HL-60 (cell line): ENCODE measurements at regions not wholly inside any gene's neighbourhood (a gene's known extent, or its start where the extent isn't known, plus 50 kb on each side); places are given as distances from the start of the nearest gene placed in this dataset.

ENCODE experiments used
- DNase-seq, 2 experiments: peaks; one replicate each; pipeline ENCODE4 v3.0.0-alpha.2; 2010 to 2020; ENCODE audit warnings: low read depth in 1 of 2, low spot score in 1 of 2
- H3K27ac ChIP-seq: fragments of 250-450 bp; sonication (Bioruptor Pico); replicated peaks from 2 replicates; pipeline ENCODE4 v1.5.1; 2020; ENCODE audit warnings: mild to moderate bottlenecking, moderate library complexity
- H3K27me3 ChIP-seq: fragments of 250-450 bp; sonication (Bioruptor Pico); 2 replicates; pipeline ENCODE4 v1.5.1; 2021; ENCODE audit warnings: mild to moderate bottlenecking, moderate library complexity; ENCODE audit not compliant: insufficient read depth, poor library complexity, severe bottlenecking
- H3K4me3 ChIP-seq: replicated peaks from 2 replicates; pipeline ENCODE4 v1.5.1; 2011; ENCODE audit warnings: mild to moderate bottlenecking, control low read depth, low read length; ENCODE audit not compliant: insufficient read depth
- GABPA ChIP-seq: IDR thresholded peaks from 2 replicates; pipeline ENCODE4 v1.6.1; 2012; ENCODE audit warnings: low read depth
- POLR2AphosphoS5 ChIP-seq: IDR thresholded peaks from 2 replicates; pipeline ENCODE4 v1.6.1; 2012; ENCODE audit warnings: low read depth
- SPI1 ChIP-seq: IDR thresholded peaks from 2 replicates; pipeline ENCODE4 v1.6.1; 2012; ENCODE audit warnings: low read depth, mild to moderate bottlenecking, borderline replicate concordance
- TF ChIP-seq, protein P1 (sequence below): IDR thresholded peaks from 2 replicates; pipeline ENCODE4 v1.6.1; 2012; ENCODE audit warnings: low read depth; ENCODE audit not compliant: insufficient replicate concordance
- TF ChIP-seq, protein P2 (sequence below): IDR thresholded peaks from one replicate; pipeline ENCODE4 v1.5.1; 2011; ENCODE audit warnings: low read length, control low read depth, inconsistent platforms; ENCODE audit not compliant: insufficient read depth

DNA sequence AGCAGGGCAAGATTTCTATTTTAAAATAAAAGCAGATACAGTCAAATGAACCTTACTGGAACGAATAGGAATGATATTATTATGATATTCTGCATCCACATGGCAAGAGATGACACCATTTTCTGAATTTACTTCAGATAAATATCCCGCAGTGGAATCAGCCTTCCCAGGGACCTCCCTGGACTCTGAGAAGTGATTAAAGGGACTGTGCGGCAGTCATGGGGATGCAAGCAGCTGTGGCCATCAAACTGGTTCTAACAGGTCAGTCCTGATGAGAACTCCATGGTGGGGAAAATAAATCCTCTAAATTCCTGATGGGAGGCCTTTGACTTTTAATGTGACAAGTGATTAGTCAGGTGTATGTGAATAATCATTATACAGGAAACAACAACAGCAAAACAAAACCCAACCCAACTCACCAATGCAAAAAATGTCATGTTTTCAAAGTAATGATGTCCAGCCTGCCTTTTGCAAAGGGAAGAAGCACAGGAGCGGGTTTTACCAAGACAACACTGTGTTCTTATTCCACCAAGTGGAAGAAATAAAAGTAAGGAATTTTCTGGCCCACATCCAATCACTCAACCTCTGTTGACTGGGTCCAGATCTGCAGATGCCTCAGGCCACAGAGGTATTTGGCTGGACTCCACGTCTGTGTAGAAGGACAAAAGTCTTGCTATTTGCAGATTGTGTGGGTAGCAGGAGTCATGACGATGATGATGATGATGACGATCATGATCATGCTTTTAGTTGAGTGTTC is 61.9 kb upstream of the CITED2 start:
- TF ChIP-seq, protein P1, sequence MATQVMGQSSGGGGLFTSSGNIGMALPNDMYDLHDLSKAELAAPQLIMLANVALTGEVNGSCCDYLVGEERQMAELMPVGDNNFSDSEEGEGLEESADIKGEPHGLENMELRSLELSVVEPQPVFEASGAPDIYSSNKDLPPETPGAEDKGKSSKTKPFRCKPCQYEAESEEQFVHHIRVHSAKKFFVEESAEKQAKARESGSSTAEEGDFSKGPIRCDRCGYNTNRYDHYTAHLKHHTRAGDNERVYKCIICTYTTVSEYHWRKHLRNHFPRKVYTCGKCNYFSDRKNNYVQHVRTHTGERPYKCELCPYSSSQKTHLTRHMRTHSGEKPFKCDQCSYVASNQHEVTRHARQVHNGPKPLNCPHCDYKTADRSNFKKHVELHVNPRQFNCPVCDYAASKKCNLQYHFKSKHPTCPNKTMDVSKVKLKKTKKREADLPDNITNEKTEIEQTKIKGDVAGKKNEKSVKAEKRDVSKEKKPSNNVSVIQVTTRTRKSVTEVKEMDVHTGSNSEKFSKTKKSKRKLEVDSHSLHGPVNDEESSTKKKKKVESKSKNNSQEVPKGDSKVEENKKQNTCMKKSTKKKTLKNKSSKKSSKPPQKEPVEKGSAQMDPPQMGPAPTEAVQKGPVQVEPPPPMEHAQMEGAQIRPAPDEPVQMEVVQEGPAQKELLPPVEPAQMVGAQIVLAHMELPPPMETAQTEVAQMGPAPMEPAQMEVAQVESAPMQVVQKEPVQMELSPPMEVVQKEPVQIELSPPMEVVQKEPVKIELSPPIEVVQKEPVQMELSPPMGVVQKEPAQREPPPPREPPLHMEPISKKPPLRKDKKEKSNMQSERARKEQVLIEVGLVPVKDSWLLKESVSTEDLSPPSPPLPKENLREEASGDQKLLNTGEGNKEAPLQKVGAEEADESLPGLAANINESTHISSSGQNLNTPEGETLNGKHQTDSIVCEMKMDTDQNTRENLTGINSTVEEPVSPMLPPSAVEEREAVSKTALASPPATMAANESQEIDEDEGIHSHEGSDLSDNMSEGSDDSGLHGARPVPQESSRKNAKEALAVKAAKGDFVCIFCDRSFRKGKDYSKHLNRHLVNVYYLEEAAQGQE: no peak
- TF ChIP-seq POLR2AphosphoS5 (no peak), GABPA (no peak), SPI1 (no peak)
- TF ChIP-seq, protein P2, sequence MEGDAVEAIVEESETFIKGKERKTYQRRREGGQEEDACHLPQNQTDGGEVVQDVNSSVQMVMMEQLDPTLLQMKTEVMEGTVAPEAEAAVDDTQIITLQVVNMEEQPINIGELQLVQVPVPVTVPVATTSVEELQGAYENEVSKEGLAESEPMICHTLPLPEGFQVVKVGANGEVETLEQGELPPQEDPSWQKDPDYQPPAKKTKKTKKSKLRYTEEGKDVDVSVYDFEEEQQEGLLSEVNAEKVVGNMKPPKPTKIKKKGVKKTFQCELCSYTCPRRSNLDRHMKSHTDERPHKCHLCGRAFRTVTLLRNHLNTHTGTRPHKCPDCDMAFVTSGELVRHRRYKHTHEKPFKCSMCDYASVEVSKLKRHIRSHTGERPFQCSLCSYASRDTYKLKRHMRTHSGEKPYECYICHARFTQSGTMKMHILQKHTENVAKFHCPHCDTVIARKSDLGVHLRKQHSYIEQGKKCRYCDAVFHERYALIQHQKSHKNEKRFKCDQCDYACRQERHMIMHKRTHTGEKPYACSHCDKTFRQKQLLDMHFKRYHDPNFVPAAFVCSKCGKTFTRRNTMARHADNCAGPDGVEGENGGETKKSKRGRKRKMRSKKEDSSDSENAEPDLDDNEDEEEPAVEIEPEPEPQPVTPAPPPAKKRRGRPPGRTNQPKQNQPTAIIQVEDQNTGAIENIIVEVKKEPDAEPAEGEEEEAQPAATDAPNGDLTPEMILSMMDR: no peak
- H3K27ac ChIP-seq: no peak overlapping the region
- no peaks in the 10 kb centered on the region for H3K27me3 ChIP-seq
- DNase-seq: no peak
- no peak overlapping the region for H3K4me3 ChIP-seq

DNA sequence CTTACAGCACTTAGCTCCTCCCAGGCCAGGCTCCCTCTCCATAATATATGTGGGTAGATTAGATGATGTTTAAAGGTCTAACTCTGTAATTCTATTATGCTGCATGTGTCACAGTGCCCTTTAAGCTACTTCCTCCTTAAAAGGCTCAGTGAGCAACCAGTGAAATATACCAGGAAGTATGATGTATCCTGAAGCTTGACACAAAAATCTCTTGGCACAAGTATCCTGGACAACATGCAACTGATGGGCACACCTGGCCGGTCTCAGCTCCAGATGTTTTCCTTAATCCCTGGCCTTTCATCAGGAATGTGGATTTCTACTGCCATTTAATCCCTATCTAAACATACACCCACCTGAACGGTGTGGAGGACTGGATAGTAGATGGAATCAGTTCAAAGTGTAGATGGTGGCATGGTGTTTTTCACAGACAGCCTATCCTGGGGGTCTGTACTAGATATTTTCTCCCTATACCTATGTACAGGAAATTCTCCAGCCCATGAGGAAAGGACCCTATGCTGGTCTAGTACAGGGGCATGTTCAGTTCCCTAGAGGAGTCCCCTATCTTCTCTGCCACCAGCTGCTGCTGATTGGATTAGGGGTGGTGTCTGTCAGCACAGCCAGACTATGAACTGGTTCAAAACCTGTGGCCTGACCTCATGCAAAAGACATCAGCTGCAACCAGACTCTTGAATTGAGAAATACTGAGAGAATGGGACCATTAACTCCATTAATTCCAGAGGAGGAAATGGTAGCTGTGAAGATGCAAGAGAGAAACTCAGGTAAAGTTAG is 59.4 kb upstream of the CITED2 start:
- DNase-seq: peak; percentile 20 to 45
- H3K27ac ChIP-seq: peak overlapping the region; percentile 34; the same call in 1 of the 2 replicates

DNA sequence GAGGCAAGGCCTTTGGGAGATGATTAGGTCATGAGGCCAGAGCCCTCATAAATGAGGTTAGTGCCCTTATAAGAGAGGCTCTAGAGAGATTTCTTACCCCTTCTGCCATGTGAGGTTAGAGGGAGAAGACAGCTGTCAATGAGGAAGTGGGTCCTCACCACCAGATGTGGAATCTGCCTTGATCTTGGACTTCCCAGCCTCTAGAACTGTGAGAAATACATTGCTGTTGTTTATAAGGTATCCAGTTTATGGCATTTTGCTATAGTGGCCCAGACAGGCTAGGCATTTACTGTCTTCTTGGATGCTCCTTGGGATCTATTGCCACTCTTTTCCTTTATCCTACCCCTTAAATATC is 57.1 kb upstream of the CITED2 start:
- H3K27ac ChIP-seq: no peak overlapping the region
- TF ChIP-seq POLR2AphosphoS5: no peak
- peak; percentile 49; the same call in 1 of the 2 replicates for TF ChIP-seq SPI1
- no peak for DNase-seq

More for the DNA sequence above, 59.4 kb upstream of the CITED2 start:
- Histone ChIP-seq H3K27me3 (no peaks in the 10 kb centered on the region), H3K4me3 (no peak overlapping the region)
- TF ChIP-seq SPI1 (no peak), GABPA (no peak), POLR2AphosphoS5 (no peak)
- TF ChIP-seq, protein P2: no peak
- TF ChIP-seq, protein P1: no peak

DNA sequence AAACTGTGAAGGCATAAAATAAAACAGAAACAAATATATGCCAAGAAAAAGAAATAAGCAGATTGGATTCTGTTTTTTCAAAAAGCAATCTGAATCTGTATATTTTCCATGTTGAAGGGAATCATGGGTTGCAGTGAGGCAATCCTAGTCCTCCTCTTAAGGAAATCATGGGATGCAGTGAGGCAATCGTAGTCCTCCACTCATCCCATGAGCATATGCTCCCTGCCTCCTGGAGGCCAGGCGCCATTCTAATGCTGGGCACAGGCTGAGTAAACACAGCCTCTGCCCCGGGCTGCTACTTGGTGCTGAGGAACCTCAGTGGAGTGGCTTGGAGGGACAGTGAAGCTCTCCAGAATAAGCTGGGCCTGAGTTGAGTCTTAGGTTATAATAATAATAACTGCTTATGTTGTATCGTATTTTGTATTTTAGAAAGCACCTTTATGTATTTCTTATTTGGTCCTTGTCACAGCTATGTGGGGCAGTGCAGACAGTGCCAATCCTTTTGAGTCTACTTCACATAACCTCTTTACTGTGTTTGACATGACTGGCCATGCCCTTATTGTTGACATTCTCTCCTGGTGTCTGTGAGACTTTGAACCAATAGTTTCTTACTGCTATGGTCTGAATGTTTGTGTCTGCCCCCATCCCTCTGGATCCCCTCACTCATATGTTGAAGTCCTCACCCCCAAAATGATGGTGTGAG is 56.6 kb upstream of the CITED2 start:
- TF ChIP-seq POLR2AphosphoS5 (no peak), SPI1 (no peak), GABPA (no peak)
- TF ChIP-seq, protein P2: no peak
- TF ChIP-seq, protein P1: no peak
- no peaks in the 10 kb centered on the region for H3K27me3 ChIP-seq
- DNase-seq: no peak
- H3K27ac ChIP-seq: no peak overlapping the region; the same call in 1 of the 2 replicates
- no peak overlapping the region for H3K4me3 ChIP-seq

More for the DNA sequence above, 57.1 kb upstream of the CITED2 start:
- H3K27me3 ChIP-seq: no peaks in the 10 kb centered on the region
- H3K4me3 ChIP-seq: no peak overlapping the region
